ENCODE measurements at regions not wholly inside any gene's neighbourhood (a gene's known extent, or its start where the extent isn't known, plus 50 kb on each side); places are given as distances from the start of the nearest gene placed in this dataset.
A peak's percentile ranks its signal among the peaks of the same experiment; 100 is the strongest.
"Not testable (repeated sequence)": the region's sequence is repeated elsewhere in the genome, so short reads cannot be mapped to it uniquely, and the experiment has no call there.

GRCh38 chr17:77066165-77066564, 74.6 kb upstream of the SEC14L1 start:
- no peaks in the 10 kb centered on the region for H4K20me1 ChIP-seq (ENCODE audit: low read depth)
- no peak overlapping the region for H3K27ac ChIP-seq
- H3K4me3 ChIP-seq = no peak overlapping the region
- H3K27ac Mint-ChIP-seq = no peak overlapping the region
- H3F3A ChIP-seq (ENCODE audit: low read depth) = no peaks in the 10 kb centered on the region
- H3K9ac ChIP-seq = no peak overlapping the region
- peaks cover 5% of the 10 kb centered on the region for H3K27me3 Mint-ChIP-seq (ENCODE audit: insufficient read depth, low read depth)
- DNase-seq (ENCODE audit: low spot score) = no peak
- no peaks in the 10 kb centered on the region for H3K9me3 ChIP-seq (ENCODE audit: low read depth)
- H3K27me3 ChIP-seq = no peaks in the 10 kb centered on the region
- no peaks in the 10 kb centered on the region for H3K36me3 Mint-ChIP-seq
- no peak overlapping the region for H3K4me3 Mint-ChIP-seq
- H3K4me2 ChIP-seq = no peak overlapping the region
- no peak for TF ChIP-seq EZH2phosphoT487 (IDR thresholded peaks at IDR 0.05)
- no peak for TF ChIP-seq CTCF (IDR thresholded peaks at IDR 0.05)
- no peak for TF ChIP-seq EZH2 (IDR thresholded peaks at IDR 0.05)
- H2AFZ ChIP-seq (replicated peaks) = no peak overlapping the region
- peaks cover 8% of the 10 kb centered on the region for H3K4me1 Mint-ChIP-seq
- H3K79me2 ChIP-seq (ENCODE audit: low read depth) = no peaks in the 10 kb centered on the region
- no peaks in the 10 kb centered on the region for H3K36me3 ChIP-seq
- no peaks in the 10 kb centered on the region for H3K9me3 Mint-ChIP-seq
- H3K4me1 ChIP-seq = no peaks in the 10 kb centered on the region

- not testable (repeated sequence) for H3K4me1 Mint-ChIP-seq; H3K9me3 ChIP-seq (ENCODE audit: low read depth); H3K4me3 ChIP-seq; H3K36me3 Mint-ChIP-seq; H3K9ac ChIP-seq; H3K27me3 Mint-ChIP-seq (ENCODE audit: insufficient read depth, low read depth); H3K36me3 ChIP-seq; H2AFZ ChIP-seq (replicated peaks); H3K27ac Mint-ChIP-seq; H3K4me2 ChIP-seq; H4K20me1 ChIP-seq (ENCODE audit: low read depth); H3K27ac ChIP-seq; H3K27me3 ChIP-seq; H3K4me3 Mint-ChIP-seq; H3K79me2 ChIP-seq (ENCODE audit: low read depth); H3F3A ChIP-seq (ENCODE audit: low read depth); H3K9me3 Mint-ChIP-seq; H3K4me1 ChIP-seq
- peak; percentile 83 for DNase-seq (ENCODE audit: low spot score)
- TF ChIP-seq CTCF (IDR thresholded peaks at IDR 0.05) = peak; percentile 87
Observed at GRCh38 chr17:77066726-77067409, 73.9 kb upstream of the SEC14L1 start.

GRCh38 chr17:77068915-77069314, 71.9 kb upstream of the SEC14L1 start:
- no peak overlapping the region for H3K9ac ChIP-seq
- H3F3A ChIP-seq (ENCODE audit: low read depth) = no peaks in the 10 kb centered on the region
- Mint-ChIP-seq H3K27me3 (ENCODE audit: insufficient read depth, low read depth) (peaks cover 10% of the 10 kb centered on the region), H3K9me3 (no peaks in the 10 kb centered on the region), H3K27ac (no peak overlapping the region), H3K4me3 (no peak overlapping the region), H3K4me1 (peaks cover 5% of the 10 kb centered on the region), H3K36me3 (no peaks in the 10 kb centered on the region)
- H3K4me3 ChIP-seq = no peak overlapping the region
- DNase-seq (ENCODE audit: low spot score) = no peak
- H3K27ac ChIP-seq = no peak overlapping the region
- TF ChIP-seq CTCF (IDR thresholded peaks at IDR 0.05) = no peak
- TF ChIP-seq EZH2 (IDR thresholded peaks at IDR 0.05) = no peak
- no peaks in the 10 kb centered on the region for H3K79me2 ChIP-seq (ENCODE audit: low read depth)
- H2AFZ ChIP-seq (replicated peaks) = no peak overlapping the region
- no peaks in the 10 kb centered on the region for H3K27me3 ChIP-seq
- no peaks in the 10 kb centered on the region for H3K4me1 ChIP-seq
- no peaks in the 10 kb centered on the region for H4K20me1 ChIP-seq (ENCODE audit: low read depth)
- H3K36me3 ChIP-seq = no peaks in the 10 kb centered on the region
- no peak overlapping the region for H3K4me2 ChIP-seq
- H3K9me3 ChIP-seq (ENCODE audit: low read depth) = no peaks in the 10 kb centered on the region

All from neural progenitor cell (in vitro differentiated cells).